OCI-LY7 (cell line): ENCODE measurements at regions not wholly inside any gene's neighbourhood (a gene's known extent, or its start where the extent isn't known, plus 50 kb on each side); places are given as distances from the start of the nearest gene placed in this dataset.

Experiments
- EZH2phosphoT487 ChIP-seq: fragments of 200-600 bp; sonication (generic); IDR thresholded peaks from 2 replicates; pipeline ENCODE4 v1.6.1; 2018; ENCODE audit warnings: low read depth, borderline replicate concordance, mild to moderate bottlenecking, mixed run types, antibody characterized with exemption, low read length, moderate library complexity, mixed read lengths
- TF ChIP-seq, protein P1 (sequence below): fragments of 200-600 bp; sonication (generic); conservative IDR thresholded peaks from 2 replicates; pipeline ENCODE4 v1.5.1; 2014; ENCODE audit warnings: mild to moderate bottlenecking, antibody characterized with exemption, low read length, moderate library complexity, mixed read lengths

DNA sequence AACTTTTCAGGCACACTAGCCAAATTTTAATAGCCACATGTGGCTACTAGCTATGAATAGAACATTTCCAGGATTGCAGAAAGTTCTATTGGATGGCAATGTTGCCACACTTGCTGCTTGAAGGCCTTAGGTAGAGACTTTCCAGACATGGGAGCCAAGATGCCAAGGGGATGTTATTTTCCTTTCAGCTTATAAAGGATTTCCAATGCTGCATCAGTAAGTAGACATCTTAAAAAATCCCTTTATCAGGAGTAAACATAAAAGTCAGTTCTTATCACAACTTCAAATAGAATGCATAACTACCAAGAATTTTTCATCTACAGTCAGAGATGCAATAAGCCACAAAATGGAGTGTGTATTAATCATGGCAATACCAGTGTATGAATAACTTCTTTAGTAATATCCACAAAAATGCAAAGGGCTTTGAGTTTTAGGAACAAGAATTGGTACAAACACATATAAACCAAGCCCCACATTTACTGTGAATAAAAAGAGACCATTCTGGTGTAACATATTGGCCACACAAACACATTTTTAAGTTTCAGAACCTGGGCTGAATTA is 457.1 kb upstream of the ADAMTS9 start:
- TF ChIP-seq, protein P1, sequence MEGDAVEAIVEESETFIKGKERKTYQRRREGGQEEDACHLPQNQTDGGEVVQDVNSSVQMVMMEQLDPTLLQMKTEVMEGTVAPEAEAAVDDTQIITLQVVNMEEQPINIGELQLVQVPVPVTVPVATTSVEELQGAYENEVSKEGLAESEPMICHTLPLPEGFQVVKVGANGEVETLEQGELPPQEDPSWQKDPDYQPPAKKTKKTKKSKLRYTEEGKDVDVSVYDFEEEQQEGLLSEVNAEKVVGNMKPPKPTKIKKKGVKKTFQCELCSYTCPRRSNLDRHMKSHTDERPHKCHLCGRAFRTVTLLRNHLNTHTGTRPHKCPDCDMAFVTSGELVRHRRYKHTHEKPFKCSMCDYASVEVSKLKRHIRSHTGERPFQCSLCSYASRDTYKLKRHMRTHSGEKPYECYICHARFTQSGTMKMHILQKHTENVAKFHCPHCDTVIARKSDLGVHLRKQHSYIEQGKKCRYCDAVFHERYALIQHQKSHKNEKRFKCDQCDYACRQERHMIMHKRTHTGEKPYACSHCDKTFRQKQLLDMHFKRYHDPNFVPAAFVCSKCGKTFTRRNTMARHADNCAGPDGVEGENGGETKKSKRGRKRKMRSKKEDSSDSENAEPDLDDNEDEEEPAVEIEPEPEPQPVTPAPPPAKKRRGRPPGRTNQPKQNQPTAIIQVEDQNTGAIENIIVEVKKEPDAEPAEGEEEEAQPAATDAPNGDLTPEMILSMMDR, result no peak
- no peak for TF ChIP-seq EZH2phosphoT487
